OCI-LY7 (cell line): ENCODE measurements at regions not wholly inside any gene's neighbourhood (a gene's known extent, or its start where the extent isn't known, plus 50 kb on each side); places are given as distances from the start of the nearest gene placed in this dataset.

Source experiments
- BruUV-seq: library from RNA; stranded (reverse); fragments of 400-500 nt; replicated peaks from 2 replicates; lab custom pipeline; 2021; lab: Mats Ljungman, UMichigan
- CTCF ChIA-PET: fragments of 300-600 bp; sonication (Branson Sonifier 250); formaldehyde crosslinking; loops from one replicate; lab custom pipeline; 2022; ENCODE audit warnings: antibody characterized with exemption; ENCODE audit not compliant: unreplicated experiment; lab: Charles Lee
- POLR2A ChIA-PET: fragments of 300-600 bp; sonication (Branson Sonifier 250); formaldehyde crosslinking; loops from one replicate; lab custom pipeline; 2022; ENCODE audit warnings: antibody characterized with exemption; lab: Charles Lee
- DNase-seq: peaks from one replicate; pipeline ENCODE4 v3.0.0-alpha.2; 2015; ENCODE audit warnings: low spot score
- H2AFZ ChIP-seq: fragments of 200-600 bp; sonication (generic), shearing (Covaris generic); 2 replicates; pipeline ENCODE4 v1.6.1; 2014; ENCODE audit warnings: mild to moderate bottlenecking, antibody characterized with exemption, low read length, moderate library complexity
- H3K27ac ChIP-seq: fragments of 200-600 bp; sonication (generic); 2 replicates; pipeline ENCODE4 v1.5.1; 2014; ENCODE audit warnings: mixed run types, low read depth, mild to moderate bottlenecking, moderate library complexity, low read length, inconsistent platforms; ENCODE audit not compliant: poor library complexity, severe bottlenecking
- H3K36me3 ChIP-seq: fragments of 200-600 bp; sonication (generic); 2 replicates; pipeline ENCODE4 v1.6.1; 2014; ENCODE audit warnings: mild to moderate bottlenecking, antibody characterized with exemption, low read length, moderate library complexity, mixed read lengths; ENCODE audit not compliant: insufficient read depth
- H3K4me1 ChIP-seq: fragments of 200-600 bp; sonication (generic); 2 replicates; pipeline ENCODE4 v1.5.1; 2014; ENCODE audit warnings: mild to moderate bottlenecking, low read length; ENCODE audit not compliant: insufficient read depth, poor library complexity, severe bottlenecking
- H3K4me2 ChIP-seq: fragments of 200-600 bp; sonication (generic); 2 replicates; pipeline ENCODE4 v1.6.1; 2014; ENCODE audit warnings: mild to moderate bottlenecking, low read length
- H3K4me3 ChIP-seq: fragments of 200-600 bp; sonication (generic); 2 replicates; pipeline ENCODE4 v1.5.1; 2014; ENCODE audit warnings: mild to moderate bottlenecking, low read depth, low read length; ENCODE audit not compliant: poor library complexity, severe bottlenecking
- H3K79me2 ChIP-seq: fragments of 200-600 bp; sonication (generic); 2 replicates; pipeline ENCODE4 v1.6.1; 2016; ENCODE audit warnings: low read depth, mild to moderate bottlenecking, low read length, moderate library complexity, mixed read lengths; ENCODE audit not compliant: insufficient read depth
- H3K9me2 ChIP-seq: fragments of 200-600 bp; sonication (generic); 2 replicates; pipeline ENCODE4 v1.6.1; 2016; ENCODE audit warnings: mild to moderate bottlenecking, low read length, mixed read lengths; ENCODE audit not compliant: insufficient read depth
- H3K9me3 ChIP-seq: fragments of 200-600 bp; sonication (generic); 2 replicates; pipeline ENCODE4 v1.6.1; 2014; ENCODE audit warnings: mild to moderate bottlenecking, mixed run types, low read length, mixed read lengths
- H4K20me1 ChIP-seq: fragments of 200-600 bp; sonication (generic); 2 replicates; pipeline ENCODE4 v1.6.1; 2014; ENCODE audit warnings: mild to moderate bottlenecking, antibody characterized with exemption, low read length, moderate library complexity, mixed read lengths; ENCODE audit not compliant: insufficient read depth
- CTCF ChIP-seq: fragments of 200-600 bp; sonication (generic); conservative IDR thresholded peaks from 2 replicates; pipeline ENCODE4 v1.5.1; 2014; ENCODE audit warnings: mild to moderate bottlenecking, antibody characterized with exemption, low read length, moderate library complexity, mixed read lengths
- EZH2phosphoT487 ChIP-seq: fragments of 200-600 bp; sonication (generic); IDR thresholded peaks from 2 replicates; pipeline ENCODE4 v1.6.1; 2018; ENCODE audit warnings: low read depth, borderline replicate concordance, mild to moderate bottlenecking, mixed run types, antibody characterized with exemption, low read length, moderate library complexity, mixed read lengths
- intact Hi-C: fragments of 100-400 bp; cut with micrococcal nuclease; formaldehyde crosslinking; loops from one replicate; pipeline ENCODE4 v1.10.0; 2022; ENCODE audit not compliant: unreplicated experiment

GRCh38 chr1:219755234-219755633 is 142.3 kb upstream of the ZC3H11B start:
- Histone ChIP-seq H3K36me3 (no peaks in the 10 kb centered on the region), H3K9me3 (no peaks in the 10 kb centered on the region), H3K4me2 (no peak overlapping the region), H4K20me1 (no peaks in the 10 kb centered on the region), H3K79me2 (no peaks in the 10 kb centered on the region), H3K27ac (no peak overlapping the region), H2AFZ (no peak overlapping the region), H3K9me2 (no peaks in the 10 kb centered on the region), H3K4me3 (no peak overlapping the region), H3K4me1 (no peaks in the 10 kb centered on the region)
- ChIA-PET POLR2A (no interaction called here), CTCF (no interaction called here)
- no peak for DNase-seq
- intact Hi-C loops, result no loop called here
- TF ChIP-seq CTCF, result no peak
- no peak for TF ChIP-seq EZH2phosphoT487
- no TSS peak for BruUV-seq

GRCh38 chr1:219754767-219755166 is 141.9 kb upstream of the ZC3H11B start:
- Histone ChIP-seq H3K9me2 (no peaks in the 10 kb centered on the region), H3K4me3 (no peak overlapping the region), H3K79me2 (no peaks in the 10 kb centered on the region), H4K20me1 (no peaks in the 10 kb centered on the region), H3K36me3 (no peaks in the 10 kb centered on the region), H3K9me3 (no peaks in the 10 kb centered on the region), H3K4me2 (no peak overlapping the region), H3K4me1 (no peaks in the 10 kb centered on the region), H3K27ac (no peak overlapping the region), H2AFZ (no peak overlapping the region)
- CTCF ChIA-PET, result no interaction called here
- POLR2A ChIA-PET, result no interaction called here
- intact Hi-C loops, result no loop called here
- no peak for DNase-seq
- no TSS peak for BruUV-seq
- TF ChIP-seq CTCF (no peak), EZH2phosphoT487 (no peak)

GRCh38 chr1:219753914-219754313 is 141.0 kb upstream of the ZC3H11B start:
- Histone ChIP-seq H3K27ac (no peak overlapping the region), H3K79me2 (no peaks in the 10 kb centered on the region), H2AFZ (no peak overlapping the region), H3K9me2 (no peaks in the 10 kb centered on the region), H3K4me3 (no peak overlapping the region), H3K4me1 (no peaks in the 10 kb centered on the region), H3K4me2 (no peak overlapping the region), H4K20me1 (no peaks in the 10 kb centered on the region), H3K36me3 (no peaks in the 10 kb centered on the region), H3K9me3 (no peaks in the 10 kb centered on the region)
- ChIA-PET POLR2A (interaction anchor here (0.7 kb wide), 1 partner anchor 10 kb away, joined by 3 read pairs; no protein-coding TSS in a partner anchor), CTCF (no interaction called here)
- no peak for DNase-seq
- TF ChIP-seq EZH2phosphoT487, result no peak
- no peak for TF ChIP-seq CTCF
- BruUV-seq, result no TSS peak
- intact Hi-C loops, result no loop called here
